GM23248 (cell line): ENCODE measurements at regions not wholly inside any gene's neighbourhood (a gene's known extent, or its start where the extent isn't known, plus 50 kb on each side); places are given as distances from the start of the nearest gene placed in this dataset.

ENCODE experiments used
- DNase-seq: peaks from one replicate; pipeline ENCODE4 v3.0.0-alpha.2; 2015
- H2AFZ ChIP-seq: fragments of 200-600 bp; sonication (generic); 2 replicates; pipeline ENCODE4 v1.6.1; 2016; ENCODE audit warnings: antibody characterized with exemption
- H3F3A ChIP-seq: fragments of 200-600 bp; sonication (generic); 2 replicates; pipeline ENCODE4 v1.6.1; 2016; ENCODE audit warnings: mild to moderate bottlenecking, antibody characterized with exemption, mixed run types; ENCODE audit not compliant: insufficient read depth
- H3K27ac ChIP-seq: fragments of 200-600 bp; sonication (generic); 2 replicates; pipeline ENCODE4 v1.5.1; 2016; ENCODE audit warnings: mild to moderate bottlenecking
- H3K27me3 ChIP-seq: fragments of 200-600 bp; sonication (generic); replicated peaks from 2 replicates; pipeline ENCODE4 v1.6.1; 2016; ENCODE audit warnings: mild to moderate bottlenecking; ENCODE audit not compliant: insufficient read depth
- H3K36me3 ChIP-seq: fragments of 200-600 bp; sonication (generic); 2 replicates; pipeline ENCODE4 v1.6.1; 2016; ENCODE audit warnings: low read depth, mild to moderate bottlenecking
- H3K4me1 ChIP-seq: fragments of 200-600 bp; sonication (generic); 2 replicates; pipeline ENCODE4 v1.6.1; 2016; ENCODE audit warnings: mild to moderate bottlenecking; ENCODE audit not compliant: insufficient read depth
- H3K4me2 ChIP-seq: fragments of 200-600 bp; sonication (generic); one replicate; pipeline ENCODE4 v1.6.1; 2016; ENCODE audit warnings: mild to moderate bottlenecking; ENCODE audit not compliant: unreplicated experiment
- H3K4me3 ChIP-seq: fragments of 200-600 bp; sonication (generic); 2 replicates; pipeline ENCODE4 v1.5.1; 2016; ENCODE audit warnings: mild to moderate bottlenecking
- H3K79me2 ChIP-seq: fragments of 200-600 bp; sonication (generic); 2 replicates; pipeline ENCODE4 v1.6.1; 2016; ENCODE audit warnings: mild to moderate bottlenecking; ENCODE audit not compliant: insufficient read depth
- H3K9ac ChIP-seq: fragments of 200-600 bp; sonication (generic); 2 replicates; pipeline ENCODE4 v1.6.1; 2016; ENCODE audit warnings: mild to moderate bottlenecking
- H3K9me2 ChIP-seq: fragments of 200-600 bp; sonication (generic); 2 replicates; pipeline ENCODE4 v1.6.1; 2016; ENCODE audit warnings: mixed run types, mild to moderate bottlenecking, moderate library complexity; ENCODE audit not compliant: insufficient read depth
- H3K9me3 ChIP-seq: fragments of 200-600 bp; sonication (generic); one replicate; pipeline ENCODE4 v1.6.1; 2017; ENCODE audit warnings: low read depth
- H4K20me1 ChIP-seq: fragments of 200-600 bp; sonication (generic); 2 replicates; pipeline ENCODE4 v1.6.0; 2016; ENCODE audit not compliant: insufficient read depth
- EZH2 ChIP-seq: fragments of 200-600 bp; sonication (generic); IDR thresholded peaks from 2 replicates; pipeline ENCODE4 v1.6.1; 2018; ENCODE audit warnings: antibody characterized with exemption, mild to moderate bottlenecking; ENCODE audit not compliant: insufficient read depth, poor library complexity, severe bottlenecking
- EZH2phosphoT487 ChIP-seq: fragments of 200-600 bp; sonication (generic); IDR thresholded peaks from 2 replicates; pipeline ENCODE4 v1.6.1; 2018; ENCODE audit warnings: antibody characterized with exemption, moderate library complexity, mild to moderate bottlenecking, low read depth; ENCODE audit not compliant: insufficient read depth
- WGBS, 2 experiments: methylation state at CpG; one replicate each; pipeline ENCODE4 v1.1.6; 2015 to 2017; ENCODE audit warnings: low lambda C conversion rate in 2 of 2, low coverage in 1 of 2; ENCODE audit errors: missing lambda C conversion rate in 2 of 2; 5-methylcytosine and 5-hydroxymethylcytosine counted together
- in situ Hi-C: fragments of 300-500 bp; cut with MboI; formaldehyde crosslinking; loops from 2 replicates; pipeline ENCODE4 v1.15.0; 2020

- H3K4me3 ChIP-seq, result no peak overlapping the region
- no peaks in the 10 kb centered on the region for H3K9me2 ChIP-seq
- H3K4me1 ChIP-seq, result no peaks in the 10 kb centered on the region
- no peaks in the 10 kb centered on the region for H3K79me2 ChIP-seq
- TF ChIP-seq EZH2phosphoT487, result no peak
- no peak for TF ChIP-seq EZH2
- DNase-seq, result peak; percentile 33
- in situ Hi-C loops, result no loop called here
- no peaks in the 10 kb centered on the region for H3K9me3 ChIP-seq
- 2% methylated on average over 3 of the region's 3 CpGs for WGBS, 2 experiments
- H3K36me3 ChIP-seq, result no peaks in the 10 kb centered on the region
- no peaks in the 10 kb centered on the region for H3K27me3 ChIP-seq
- H3F3A ChIP-seq, result no peaks in the 10 kb centered on the region
- no peaks in the 10 kb centered on the region for H4K20me1 ChIP-seq
- H3K4me2 ChIP-seq, result no peak overlapping the region
- no peak overlapping the region for H2AFZ ChIP-seq
- H3K9ac ChIP-seq, result no peak overlapping the region
- no peak overlapping the region for H3K27ac ChIP-seq
These were observed 73.3 kb downstream of the OR13H1 start for GRCh38 chrX:131617182-131617581.

GRCh38 chrX:131621650-131622049 lies 77.8 kb downstream of the OR13H1 start:
- H3K4me3 ChIP-seq, result no peak overlapping the region
- no peak for DNase-seq
- no peaks in the 10 kb centered on the region for H3K79me2 ChIP-seq
- no peak overlapping the region for H2AFZ ChIP-seq
- no peak overlapping the region for H3K9ac ChIP-seq
- H3K9me3 ChIP-seq, result no peaks in the 10 kb centered on the region
- no peaks in the 10 kb centered on the region for H3K4me1 ChIP-seq
- WGBS, 2 experiments, result 0 to 7% methylated on average over 1 of the region's 1 CpG
- H3K9me2 ChIP-seq, result no peaks in the 10 kb centered on the region
- no peak overlapping the region for H3K27ac ChIP-seq
- no peak overlapping the region for H3K4me2 ChIP-seq
- H4K20me1 ChIP-seq, result no peaks in the 10 kb centered on the region
- H3F3A ChIP-seq, result no peaks in the 10 kb centered on the region
- H3K36me3 ChIP-seq, result no peaks in the 10 kb centered on the region
- H3K27me3 ChIP-seq, result no peaks in the 10 kb centered on the region
- in situ Hi-C loops, result no loop called here
- TF ChIP-seq EZH2, result no peak
- no peak for TF ChIP-seq EZH2phosphoT487

- H3K27ac ChIP-seq, result no peak overlapping the region
- H3K79me2 ChIP-seq, result no peaks in the 10 kb centered on the region
- H3K27me3 ChIP-seq, result no peaks in the 10 kb centered on the region
- no peak overlapping the region for H3K9ac ChIP-seq
- peak; percentile 1 for DNase-seq
- no peak overlapping the region for H3K4me3 ChIP-seq
- no peak overlapping the region for H3K4me2 ChIP-seq
- H3K9me2 ChIP-seq, result no peaks in the 10 kb centered on the region
- H3F3A ChIP-seq, result no peaks in the 10 kb centered on the region
- H3K36me3 ChIP-seq, result no peaks in the 10 kb centered on the region
- no peaks in the 10 kb centered on the region for H3K4me1 ChIP-seq
- 3 to 7% methylated on average over 3 of the region's 3 CpGs for WGBS, 2 experiments
- H2AFZ ChIP-seq, result no peak overlapping the region
- in situ Hi-C loops, result loop anchor here (25.0 kb wide), 1 partner anchor 639 kb away; no protein-coding TSS in a partner anchor
- no peaks in the 10 kb centered on the region for H3K9me3 ChIP-seq
- no peak for TF ChIP-seq EZH2
- H4K20me1 ChIP-seq, result no peaks in the 10 kb centered on the region
These were observed 82.9 kb downstream of the OR13H1 start for GRCh38 chrX:131626681-131627296.

DNA sequence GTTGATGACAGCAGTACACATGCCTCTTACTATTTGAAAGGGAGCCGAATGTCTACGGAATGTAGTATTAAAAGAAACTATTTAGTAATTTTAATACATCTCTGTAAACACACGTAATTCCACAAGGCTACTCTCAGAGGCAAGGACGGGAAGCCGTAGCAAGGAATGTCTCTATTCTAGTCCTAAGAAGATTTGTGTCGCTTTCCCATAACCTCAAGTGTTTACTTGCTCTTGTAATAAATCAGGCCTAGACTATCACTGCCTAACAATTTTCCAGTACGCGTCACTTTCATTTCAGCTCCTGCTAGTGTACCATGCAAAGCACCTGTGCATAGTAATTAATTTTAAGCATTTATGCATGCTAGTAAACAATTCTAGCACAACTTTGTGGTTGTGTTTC lies 86.7 kb downstream of the OR13H1 start:
- 48 to 51% methylated on average over 8 of the region's 8 CpGs for WGBS, 2 experiments
- Histone ChIP-seq H4K20me1 (no peaks in the 10 kb centered on the region), H3K9me3 (no peaks in the 10 kb centered on the region), H3K4me3 (no peak overlapping the region), H2AFZ (no peak overlapping the region), H3K36me3 (no peaks in the 10 kb centered on the region), H3K9ac (no peak overlapping the region), H3K27ac (no peak overlapping the region), H3K4me2 (no peak overlapping the region), H3K9me2 (no peaks in the 10 kb centered on the region), H3K79me2 (no peaks in the 10 kb centered on the region), H3F3A (no peaks in the 10 kb centered on the region), H3K4me1 (no peaks in the 10 kb centered on the region), H3K27me3 (no peaks in the 10 kb centered on the region)
- in situ Hi-C loops, result loop anchor here (25.0 kb wide), 1 partner anchor 643 kb away; no protein-coding TSS in a partner anchor
- DNase-seq, result no peak
- TF ChIP-seq EZH2phosphoT487, result no peak
- TF ChIP-seq EZH2, result no peak
